Prostate gland (tissue), 2 donors: ENCODE measurements at regions not wholly inside any gene's neighbourhood (a gene's known extent, or its start where the extent isn't known, plus 50 kb on each side); places are given as distances from the start of the nearest gene placed in this dataset.
A peak's percentile ranks its signal among the peaks of the same experiment; 100 is the strongest.

Experiments used
- DNase-seq: peaks from one replicate; pipeline ENCODE4 v3.0.0-alpha.2; 2019; ENCODE audit warnings: low spot score
- H3K27ac ChIP-seq, 2 donors: fragments of 200-600 bp; sonication (generic); 2 replicates each; pipeline ENCODE4 v1.5.1; 2017 to 2019
- H3K27me3 ChIP-seq: fragments of 200-600 bp; sonication (generic); replicated peaks from 2 replicates; pipeline ENCODE4 v1.5.1; 2019; ENCODE audit not compliant: insufficient read depth
- H3K36me3 ChIP-seq, 2 donors: fragments of 200-600 bp; sonication (generic); 1 replicate in 1 of 2; 2 replicates in 1 of 2; pipeline versions ENCODE4 v1.5.1 to v1.8.1; 2017 to 2019
- H3K4me1 ChIP-seq: fragments of 200-600 bp; sonication (generic); replicated peaks from 2 replicates; pipeline ENCODE4 v1.5.1; 2019
- H3K4me3 ChIP-seq, 2 donors: fragments of 200-600 bp; sonication (generic); 2 replicates each; pipeline ENCODE4 v1.5.1; 2017 to 2019
- H3K9me3 ChIP-seq: fragments of 200-600 bp; sonication (generic); 2 replicates; pipeline ENCODE4 v1.5.1; 2017
- POLR2A ChIP-seq: fragments of 450-650 bp; IDR thresholded peaks from one replicate; pipeline ENCODE4 v1.6.1; 2016; ENCODE audit warnings: antibody characterized with exemption, mild to moderate bottlenecking
- POLR2AphosphoS5 ChIP-seq: sonication (generic); formaldehyde crosslinking; IDR thresholded peaks from one replicate; pipeline ENCODE4 v1.6.1; 2017; ENCODE audit warnings: antibody characterized with exemption
- WGBS: methylation state at CpG from one replicate; pipeline ENCODE4 v1.1.5; 2018; 5-methylcytosine and 5-hydroxymethylcytosine counted together
- intact Hi-C: fragments of 100-400 bp; cut with DNase I; formaldehyde crosslinking; loops from one replicate; pipeline ENCODE4 v1.14.2; 2022
- microRNA counts, 2 donors: library from miRNA; unstranded; fragments of <30 nt; microRNA quantifications; one replicate each; lab custom pipeline; 2016 to 2017
- microRNA-seq: library from miRNA; unstranded; fragments of <30 nt; microRNA quantifications from one replicate; pipeline ENCODE4, GENCODE V29; 2016
- small RNA-seq, 2 donors: library from RNA; depleted of rRNA; stranded (forward); fragments of <200 nt; gene quantifications; one replicate each; pipeline ENCODE3, GENCODE V24; 2016
- TF ChIP-seq, protein P1 (sequence below), 4 experiments: fragments of 200-600 bp in 2 of 4; fragments of 450-650 bp in 2 of 4; sonication (generic) in 2 of 4; IDR thresholded peaks; 1 replicate in 3 of 4; 2 replicates in 1 of 4; pipeline ENCODE4 v1.5.1; 2016 to 2019; ENCODE audit warnings: antibody characterized with exemption in 4 of 4, mild to moderate bottlenecking in 2 of 4, moderate library complexity in 2 of 4

GRCh38 chr1:199956005-199956404 lies 71.5 kb upstream of the NR5A2 start:
- Histone ChIP-seq H3K36me3 (no peaks in the 10 kb centered on the region), H3K4me3 (no peak overlapping the region), H3K4me1 (no peaks in the 10 kb centered on the region), H3K27ac (no peak overlapping the region), H3K9me3 (no peaks in the 10 kb centered on the region), H3K27me3 (no peaks in the 10 kb centered on the region)
- intact Hi-C loops, result no loop called here
- DNase-seq, result no peak
- no peak for TF ChIP-seq POLR2A
- TF ChIP-seq, protein P1, sequence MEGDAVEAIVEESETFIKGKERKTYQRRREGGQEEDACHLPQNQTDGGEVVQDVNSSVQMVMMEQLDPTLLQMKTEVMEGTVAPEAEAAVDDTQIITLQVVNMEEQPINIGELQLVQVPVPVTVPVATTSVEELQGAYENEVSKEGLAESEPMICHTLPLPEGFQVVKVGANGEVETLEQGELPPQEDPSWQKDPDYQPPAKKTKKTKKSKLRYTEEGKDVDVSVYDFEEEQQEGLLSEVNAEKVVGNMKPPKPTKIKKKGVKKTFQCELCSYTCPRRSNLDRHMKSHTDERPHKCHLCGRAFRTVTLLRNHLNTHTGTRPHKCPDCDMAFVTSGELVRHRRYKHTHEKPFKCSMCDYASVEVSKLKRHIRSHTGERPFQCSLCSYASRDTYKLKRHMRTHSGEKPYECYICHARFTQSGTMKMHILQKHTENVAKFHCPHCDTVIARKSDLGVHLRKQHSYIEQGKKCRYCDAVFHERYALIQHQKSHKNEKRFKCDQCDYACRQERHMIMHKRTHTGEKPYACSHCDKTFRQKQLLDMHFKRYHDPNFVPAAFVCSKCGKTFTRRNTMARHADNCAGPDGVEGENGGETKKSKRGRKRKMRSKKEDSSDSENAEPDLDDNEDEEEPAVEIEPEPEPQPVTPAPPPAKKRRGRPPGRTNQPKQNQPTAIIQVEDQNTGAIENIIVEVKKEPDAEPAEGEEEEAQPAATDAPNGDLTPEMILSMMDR (IDR thresholded peaks at IDR 0.05), result no peak
- TF ChIP-seq POLR2AphosphoS5, result no peak
- WGBS, result 71% methylated on average over 4 of the region's 4 CpGs

DNA sequence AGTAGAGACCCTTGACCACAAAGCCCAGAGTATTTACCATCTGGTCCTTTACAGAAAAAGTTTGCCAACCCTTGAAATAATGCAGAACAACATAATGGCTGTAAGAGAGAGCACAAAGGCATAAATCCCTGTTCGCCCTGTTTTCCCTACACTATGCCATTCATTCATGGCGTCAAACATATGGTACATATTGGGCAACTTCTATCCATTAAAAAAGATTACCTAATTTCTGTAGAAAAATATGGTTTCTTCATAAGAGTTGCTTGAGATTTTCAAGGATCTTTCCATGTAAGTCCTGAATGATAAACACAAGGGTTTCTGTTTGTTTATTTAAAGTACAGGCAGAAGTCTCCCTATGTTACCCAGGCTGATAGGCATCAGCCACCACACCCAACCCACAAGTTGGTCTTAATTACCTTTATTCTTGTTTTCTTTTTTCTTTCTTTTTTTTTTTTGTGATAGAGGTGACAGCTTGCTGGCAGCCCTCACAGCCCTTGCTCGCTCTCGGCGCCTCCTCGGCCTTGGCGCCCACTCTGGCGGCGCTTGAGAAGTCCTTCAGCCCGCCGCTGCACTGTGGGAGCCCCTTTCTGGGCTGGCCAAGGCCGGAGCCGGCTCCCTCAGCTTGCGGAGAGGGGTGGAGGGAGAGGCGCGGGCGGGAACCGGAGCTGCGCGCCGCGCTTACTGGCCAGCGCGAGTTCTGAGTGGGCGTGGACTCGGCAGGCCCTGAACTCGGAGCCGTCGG lies 68.3 kb upstream of the NR5A2 start:
- TF ChIP-seq POLR2AphosphoS5 (no peak), POLR2A (no peak)
- TF ChIP-seq, protein P1 (IDR thresholded peaks at IDR 0.05), result no peak
- intact Hi-C loops, result no loop called here
- Histone ChIP-seq H3K4me1 (no peaks in the 10 kb centered on the region), H3K27ac (no peak overlapping the region), H3K27me3 (no peaks in the 10 kb centered on the region), H3K9me3 (no peaks in the 10 kb centered on the region), H3K4me3 (no peak overlapping the region), H3K36me3 (no peaks in the 10 kb centered on the region)
- 97% methylated on average over 25 of the region's 29 CpGs for WGBS
- no peak for DNase-seq

DNA sequence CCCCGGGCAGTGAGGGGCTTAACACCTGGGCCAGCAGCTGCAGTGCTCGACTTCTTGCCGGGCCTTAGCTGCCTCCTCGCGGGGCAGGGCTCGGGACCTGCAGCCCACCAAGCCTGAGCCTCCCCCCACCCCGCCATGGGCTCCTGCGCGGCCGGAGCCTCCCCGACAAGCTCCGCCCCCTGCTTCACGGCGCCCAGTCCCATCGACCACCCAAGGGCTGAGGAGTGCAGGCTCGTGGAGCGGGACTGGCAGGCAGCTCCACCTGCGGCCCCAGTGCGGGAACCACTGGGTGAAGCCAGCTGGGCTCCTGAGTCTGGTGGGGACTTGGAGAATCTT lies 67.8 kb upstream of the NR5A2 start:
- WGBS, result 97% methylated on average over 6 of the region's 19 CpGs
- DNase-seq, result no peak
- Histone ChIP-seq H3K36me3 (no peaks in the 10 kb centered on the region), H3K9me3 (no peaks in the 10 kb centered on the region), H3K27me3 (no peaks in the 10 kb centered on the region), H3K4me1 (no peaks in the 10 kb centered on the region), H3K27ac (no peak overlapping the region), H3K4me3 (no peak overlapping the region)
- TF ChIP-seq, protein P1 (IDR thresholded peaks at IDR 0.05), result no peak
- TF ChIP-seq POLR2A, result no peak
- TF ChIP-seq POLR2AphosphoS5, result no peak
- intact Hi-C loops, result no loop called here

GRCh38 chr1:199970125-199970524 lies 57.4 kb upstream of the NR5A2 start:
- 88% methylated on average over 1 of the region's 1 CpG for WGBS
- DNase-seq, result no peak
- Histone ChIP-seq H3K27ac (no peak overlapping the region), H3K36me3 (no peaks in the 10 kb centered on the region), H3K4me1 (no peaks in the 10 kb centered on the region), H3K4me3 (no peak overlapping the region), H3K9me3 (no peaks in the 10 kb centered on the region), H3K27me3 (no peaks in the 10 kb centered on the region)
- intact Hi-C loops, result no loop called here
- TF ChIP-seq, protein P1 (IDR thresholded peaks at IDR 0.05), result no peak
- TF ChIP-seq POLR2AphosphoS5, result no peak
- TF ChIP-seq POLR2A, result no peak

- H3K4me3 ChIP-seq, result no peak overlapping the region
- H3K9me3 ChIP-seq, result no peaks in the 10 kb centered on the region
- no peak overlapping the region for H3K27ac ChIP-seq
- no peaks in the 10 kb centered on the region for H3K36me3 ChIP-seq
- no peak for TF ChIP-seq POLR2AphosphoS5
- 42% methylated on average over 6 of the region's 6 CpGs for WGBS
- intact Hi-C loops, result no loop called here
- H3K27me3 ChIP-seq, result no peaks in the 10 kb centered on the region
- H3K4me1 ChIP-seq, result no peaks in the 10 kb centered on the region
- DNase-seq, result no peak
Measured at GRCh38 chr1:199976496-199977144, 50.9 kb upstream of the NR5A2 start.

MicroRNA genes in the stretch of these regions (microRNA counts, 767-probe panel; counts per million panel counts)
- microRNA hsa-miR-181a-5p (lab: Ali Mortazavi, UCI) (5,363 to 5,503 counts per million in 2 donors), microRNA hsa-miR-181b-5p+hsa-miR-181d (lab: Ali Mortazavi, UCI) (3,031 to 3,262 counts per million in 2 donors)

Small RNA genes lying in the stretch of these regions (microRNA-seq; reads per million reads assigned to microRNA genes)
- gene MIR181A1, result 40.3 reads per million, percentile 65 among the genes with 10 or more reads in this experiment
- gene MIR181B1, result 0.92 reads per million, percentile 7 among the genes with 10 or more reads in this experiment

Small RNA genes lying in the stretch of these regions (small RNA-seq; reads per million reads assigned to genes)
- 13.6 to 15.4 reads per million in 2 donors for gene MIR181A1
- gene MIR181B1, result 2.1 to 2.2 reads per million in 2 donors
- gene RNU6-778P, result 0 reads per million in 2 donors
